ENCODE measurements at regions not wholly inside any gene's neighbourhood (a gene's known extent, or its start where the extent isn't known, plus 50 kb on each side); places are given as distances from the start of the nearest gene placed in this dataset.
A peak's percentile ranks its signal among the peaks of the same experiment; 100 is the strongest.
"Not testable (repeated sequence)": the region's sequence is repeated elsewhere in the genome, so short reads cannot be mapped to it uniquely, and the experiment has no call there.

DNA sequence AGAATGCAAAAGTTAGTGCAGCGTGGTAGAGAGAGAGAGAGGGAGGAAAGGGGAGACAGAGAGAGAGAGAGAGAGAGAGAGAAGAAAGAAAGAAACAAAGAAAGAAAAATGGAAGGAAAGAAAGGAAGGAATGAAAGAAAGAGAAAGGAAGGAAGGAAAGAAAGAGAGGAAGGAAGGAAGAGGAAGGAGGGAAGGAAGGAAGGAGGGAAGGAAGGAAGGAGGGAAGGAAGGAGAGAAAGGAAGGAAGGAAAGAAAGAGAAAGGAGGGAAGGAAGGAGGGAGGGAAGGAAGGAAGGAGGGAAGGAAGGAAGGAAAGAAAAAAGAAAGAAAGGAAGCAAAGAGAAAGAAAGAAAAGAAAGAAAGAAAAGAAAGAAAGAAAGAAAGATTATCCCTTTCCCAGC lies 209.8 kb upstream of the MYO3A start:
- DNase-seq: no peak

DNA sequence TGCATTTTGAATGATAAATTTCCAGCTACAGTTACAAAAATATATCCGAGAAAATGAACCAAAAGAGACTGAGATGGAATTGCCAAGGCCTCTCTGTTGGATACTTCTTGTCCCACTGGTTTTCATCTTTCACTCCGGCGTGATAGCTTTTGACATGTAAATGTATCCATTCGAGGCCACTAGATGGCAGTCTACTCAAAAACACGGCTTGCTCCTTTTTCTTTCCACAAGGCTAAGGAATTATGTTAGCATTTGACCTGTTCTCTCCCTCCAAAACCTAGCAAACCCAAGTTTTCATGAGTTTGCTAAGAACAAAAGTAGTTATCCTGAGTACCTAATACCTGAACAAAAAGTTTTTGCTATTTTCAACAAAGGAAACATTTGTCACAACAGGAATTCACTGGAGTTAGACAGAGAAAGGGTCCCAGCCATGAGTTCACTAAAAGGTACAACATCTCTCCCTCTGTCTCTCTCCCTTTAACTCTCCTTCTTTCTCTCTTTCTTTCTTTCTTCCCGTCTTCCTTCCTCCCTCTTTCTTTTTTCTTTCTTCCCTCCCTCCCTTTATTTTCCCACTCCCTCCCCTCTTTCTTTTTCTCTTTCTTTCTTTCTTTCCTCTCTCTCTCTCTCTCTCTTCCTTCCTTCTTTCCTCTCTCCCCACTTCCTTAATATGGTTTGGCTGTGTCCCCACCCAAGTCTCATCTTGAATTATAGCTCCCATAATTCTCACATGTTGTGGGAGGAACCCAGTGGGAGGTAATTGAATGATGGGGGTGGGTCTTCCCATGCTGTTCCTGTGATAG lies 207.9 kb upstream of the MYO3A start:
- DNase-seq: peak; percentile 48 to 74

DNA sequence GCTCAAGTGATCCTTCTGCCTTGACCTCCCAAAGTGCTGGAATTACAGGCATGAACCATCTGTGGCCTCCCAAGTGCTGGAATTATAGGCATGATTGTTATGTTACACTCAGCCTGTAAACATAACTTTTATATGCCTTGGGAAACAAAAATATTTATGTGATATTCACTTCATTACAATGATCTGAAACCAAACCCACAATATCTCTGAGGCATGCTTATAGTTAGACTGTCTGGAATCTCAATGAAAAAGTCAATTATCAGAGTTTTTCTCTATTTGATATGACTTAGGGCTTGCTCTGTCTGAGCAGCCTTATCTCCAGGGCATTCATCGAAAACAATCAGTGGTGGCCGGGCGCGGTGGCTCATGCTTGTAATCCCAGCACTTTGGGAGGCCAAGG lies 195.3 kb upstream of the MYO3A start:
- DNase-seq: no peak

DNA sequence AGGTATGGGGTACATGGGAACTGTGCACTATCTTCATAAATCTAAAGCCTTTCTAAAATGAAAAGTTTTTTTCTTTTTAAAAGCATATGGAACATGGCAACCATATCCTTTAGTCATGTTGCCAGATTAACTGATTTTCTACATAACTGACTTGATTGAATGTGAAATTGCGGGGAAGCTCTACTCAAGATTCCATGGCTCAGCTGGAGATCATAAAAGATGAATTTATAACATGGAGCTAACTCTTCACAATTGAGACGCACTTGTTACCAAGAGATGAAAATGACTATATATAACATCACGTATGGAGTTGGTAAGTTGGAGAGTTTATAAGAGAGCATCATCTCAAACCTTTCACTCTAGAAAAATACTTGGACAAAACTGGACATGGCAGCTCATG lies 190.2 kb upstream of the MYO3A start:
- DNase-seq: no peak

DNA sequence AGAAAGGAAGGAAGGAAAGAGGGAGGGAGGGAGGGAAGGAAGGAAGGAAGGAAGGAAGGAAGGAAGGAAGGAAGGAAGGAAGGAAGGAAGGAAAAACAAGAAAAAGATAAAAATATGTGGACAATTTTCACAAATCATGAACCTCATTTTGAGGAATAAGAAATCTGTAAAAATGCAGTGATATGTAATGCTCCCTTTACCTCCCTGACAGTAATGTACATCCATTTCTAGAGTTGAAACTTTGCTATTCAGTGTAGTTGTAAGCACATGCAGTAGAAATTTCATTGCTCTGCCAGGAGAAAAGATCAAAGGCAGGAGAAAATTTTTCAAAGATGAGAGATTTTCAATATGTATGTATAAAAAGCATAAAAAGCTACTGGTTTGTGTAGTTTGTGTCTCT lies 189.5 kb upstream of the MYO3A start:
- DNase-seq: no peak

DNA sequence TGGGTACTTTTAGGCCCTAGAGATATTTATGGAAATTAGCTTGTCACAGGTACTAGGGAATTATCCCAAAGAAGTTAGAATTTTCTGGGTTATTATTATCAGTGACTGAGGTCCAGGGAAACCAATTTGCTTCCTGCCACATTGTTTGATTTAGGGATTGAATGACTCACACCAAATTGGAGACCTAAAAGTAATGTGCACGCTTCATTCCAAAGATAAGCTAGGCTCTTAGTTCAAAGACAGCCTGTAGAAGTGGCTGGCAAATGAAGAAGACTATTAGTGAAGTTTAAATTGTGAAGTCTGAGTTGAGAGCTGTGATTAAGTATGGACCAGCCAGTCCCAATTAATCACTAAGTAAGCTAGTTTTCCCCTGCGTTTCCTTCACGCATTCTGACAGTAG lies 188.1 kb upstream of the MYO3A start:
- DNase-seq: no peak

DNA sequence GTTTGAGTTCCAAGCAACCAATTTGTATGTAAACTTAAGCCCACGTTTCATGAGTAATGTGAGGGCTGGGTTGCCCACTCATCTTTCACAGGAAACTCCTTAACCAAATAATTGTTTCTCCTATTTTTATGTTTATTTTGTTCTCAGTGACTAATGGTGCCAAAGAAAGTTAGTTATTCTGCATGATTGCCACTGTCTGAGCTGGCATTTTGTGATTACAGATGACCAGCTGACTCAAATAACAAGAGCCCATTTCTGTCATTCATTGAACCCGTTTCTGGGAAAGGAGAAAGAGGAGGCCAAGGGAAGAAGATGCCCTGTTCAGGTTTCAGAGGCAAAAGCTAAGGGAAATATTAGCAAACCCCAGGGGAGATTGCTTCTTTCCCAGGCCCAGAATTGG lies 186.9 kb upstream of the MYO3A start:
- no peak for DNase-seq

DNA sequence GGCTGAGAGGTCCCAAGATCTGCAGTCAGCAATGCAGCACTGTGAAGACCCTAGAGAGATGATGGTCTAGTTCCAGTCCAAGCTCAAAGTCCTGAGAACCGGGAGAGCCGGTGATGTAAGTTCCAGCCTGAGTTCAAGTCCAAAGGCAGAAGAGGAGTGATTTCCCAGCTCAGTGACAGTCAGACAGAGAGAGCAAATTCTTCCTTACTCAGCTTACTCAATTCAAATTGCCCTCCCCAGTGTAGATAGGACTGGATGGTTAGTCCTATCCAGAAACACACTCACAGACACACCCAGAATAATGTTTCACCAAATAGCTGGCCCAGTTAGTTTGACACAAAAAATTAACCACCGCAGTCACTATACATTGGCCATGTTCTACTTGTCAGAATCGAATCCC lies 185.5 kb upstream of the MYO3A start:
- no peak for DNase-seq

DNA sequence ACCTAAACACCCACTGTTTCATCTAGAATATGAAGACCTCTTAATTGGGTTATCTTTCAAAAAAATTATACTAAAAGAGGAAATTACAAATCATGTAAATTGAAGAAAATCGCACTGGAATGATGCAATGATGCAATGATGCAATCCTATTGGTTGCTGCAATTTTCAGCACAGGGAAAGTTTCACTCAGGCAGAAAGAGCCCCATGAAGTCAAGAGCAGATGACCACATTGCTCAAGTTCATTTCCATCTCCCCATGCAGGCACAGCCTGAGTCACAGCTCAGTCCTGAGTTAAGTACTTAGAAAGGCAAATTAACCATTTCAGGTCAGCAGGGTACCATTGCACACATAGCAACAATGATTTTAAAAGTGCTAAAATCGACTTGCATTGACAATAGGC lies 180.3 kb upstream of the MYO3A start:
- no peak for DNase-seq

DNA sequence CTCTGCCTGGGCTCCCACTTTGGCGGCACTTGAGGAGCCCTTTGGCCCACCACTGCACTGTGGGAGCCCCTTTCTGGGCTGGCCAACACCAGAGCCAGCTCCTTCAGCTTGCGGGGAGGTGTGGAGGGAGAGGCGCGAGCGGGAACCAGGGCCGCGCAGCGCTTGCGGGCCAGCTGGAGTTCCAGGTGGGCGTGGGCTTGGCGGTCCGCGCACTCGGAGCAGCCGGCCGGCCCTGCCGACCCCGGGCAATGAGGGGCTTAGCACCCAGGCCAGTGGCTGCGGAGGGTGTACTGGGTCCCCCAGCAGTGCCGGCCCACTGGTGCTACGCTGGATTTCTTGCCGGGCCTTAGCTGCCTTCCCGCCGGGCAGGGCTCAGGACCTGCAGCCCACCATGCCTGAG lies 178.2 kb upstream of the MYO3A start:
- not testable (repeated sequence) for DNase-seq

DNA sequence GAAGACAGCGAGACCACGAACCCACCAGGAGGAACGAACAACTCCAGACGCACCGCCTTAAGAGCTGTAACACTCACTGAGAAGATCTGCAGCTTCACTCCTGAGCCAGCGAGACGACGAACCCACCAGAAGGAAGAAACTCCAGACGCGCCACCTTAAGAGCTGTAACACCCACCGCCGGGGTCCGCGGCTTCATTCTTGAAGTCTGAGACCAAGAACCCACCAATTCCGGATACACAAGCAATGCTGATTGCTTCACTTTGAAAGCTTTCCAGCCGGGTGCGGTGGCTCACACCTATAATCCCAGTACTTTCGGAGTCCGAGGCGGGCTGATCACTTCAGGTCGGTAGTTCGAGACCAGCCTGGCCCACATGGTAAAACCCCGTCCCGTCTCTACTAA lies 177.2 kb upstream of the MYO3A start:
- DNase-seq: no peak

DNA sequence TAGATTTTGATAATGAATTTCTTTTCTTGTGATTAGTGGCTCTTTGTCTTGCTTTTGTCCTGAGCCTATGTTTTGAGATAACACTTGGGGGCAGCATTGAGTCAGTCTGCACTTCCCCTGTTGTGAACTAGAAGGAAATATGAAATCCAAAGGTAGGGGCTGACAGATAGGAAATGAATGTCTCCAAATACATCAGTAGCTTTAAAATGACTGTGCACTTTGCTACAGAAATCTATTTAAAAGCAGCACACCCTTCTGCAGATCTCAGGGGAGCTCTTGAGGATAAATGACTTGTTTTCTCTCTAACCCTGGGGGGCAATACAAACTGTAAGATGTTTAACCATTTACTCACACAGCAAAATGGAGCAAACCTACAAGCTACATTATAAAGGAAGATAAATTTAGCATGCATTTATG lies 176.0 kb upstream of the MYO3A start:
- DNase-seq: peak; percentile 84 to 95

DNA sequence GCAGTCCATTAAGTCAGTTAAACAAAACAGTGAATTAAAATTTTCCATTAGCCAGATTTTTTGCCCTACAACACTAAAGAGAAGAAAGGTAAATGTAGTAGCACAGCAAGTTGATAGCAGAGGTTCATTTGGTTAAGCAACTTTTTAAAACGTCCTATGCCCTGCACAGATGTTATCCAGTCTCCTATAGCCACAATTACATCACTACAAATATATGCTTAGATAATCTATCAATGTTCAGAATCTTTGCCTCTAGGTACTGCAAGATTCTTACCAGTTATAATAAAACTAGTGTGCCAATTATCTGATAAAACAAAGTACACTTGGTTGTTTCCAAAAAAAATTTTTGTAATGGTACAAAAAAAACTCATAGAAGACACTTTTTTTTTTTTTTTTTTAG lies 175.5 kb upstream of the MYO3A start:
- no peak for DNase-seq

DNA sequence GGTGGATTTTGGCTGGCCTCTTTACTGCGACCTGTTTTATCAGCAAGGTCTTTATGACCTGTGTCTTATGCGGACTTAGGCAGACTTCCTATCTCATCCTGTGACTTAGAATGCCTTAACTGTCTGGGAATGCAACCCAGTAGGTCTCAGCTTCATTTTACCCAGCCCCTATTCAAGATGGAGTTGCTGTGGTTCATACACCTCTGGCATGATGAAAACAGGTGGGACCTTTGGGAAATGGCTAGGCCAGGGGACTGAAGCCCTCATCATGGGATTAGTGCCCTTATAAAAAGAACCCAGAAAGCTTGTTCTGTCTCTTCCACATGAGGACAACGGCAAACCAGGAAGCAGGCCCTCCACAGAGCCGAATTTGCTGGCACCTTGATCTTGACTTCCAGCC lies 172.1 kb upstream of the MYO3A start:
- no peak for DNase-seq

DNA sequence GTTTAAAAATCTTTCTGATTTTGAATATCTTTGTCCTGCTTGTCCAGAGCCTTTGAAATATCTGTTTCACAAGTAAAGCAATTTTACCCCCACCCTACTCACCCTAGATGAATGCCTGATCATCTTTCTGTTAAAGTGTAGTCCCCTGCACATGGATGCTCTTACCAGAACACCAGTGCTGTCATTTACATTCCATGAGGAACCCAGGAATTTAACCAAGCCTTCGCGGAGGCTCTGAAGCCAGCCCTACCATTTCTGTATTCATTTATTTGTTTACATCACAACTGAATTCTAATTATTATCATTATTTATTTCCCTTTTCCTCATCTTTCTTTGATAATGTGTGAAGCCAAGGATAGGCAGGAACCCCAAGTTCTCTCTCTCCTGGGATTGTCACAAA lies 167.8 kb upstream of the MYO3A start:
- no peak for DNase-seq

DNA sequence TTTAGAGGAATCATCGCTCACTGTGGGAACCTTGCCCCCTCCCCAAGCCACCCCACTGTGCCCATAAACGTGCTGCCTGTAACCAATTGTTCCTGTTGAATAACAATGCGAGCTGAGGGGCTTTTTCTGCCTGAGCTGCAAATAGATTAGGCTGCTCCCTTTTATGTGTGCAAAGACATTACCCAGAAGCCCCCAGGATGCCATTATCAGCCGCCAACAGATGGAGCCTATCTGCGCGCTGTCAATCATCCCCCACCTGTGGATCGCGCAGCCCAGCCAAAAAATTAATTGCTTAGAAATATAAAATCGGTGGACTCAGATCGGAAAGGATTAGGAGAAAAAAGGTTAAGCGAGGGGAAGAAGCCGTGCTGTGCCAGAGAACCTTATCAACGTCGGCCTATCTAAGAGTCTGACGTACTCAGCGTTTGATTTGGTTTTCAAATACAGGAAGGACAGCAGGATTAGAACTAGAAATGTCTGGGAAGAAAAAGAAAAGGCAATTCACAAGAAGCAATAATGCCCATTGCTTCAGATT lies 167.3 kb upstream of the MYO3A start:
- DNase-seq: no peak

DNA sequence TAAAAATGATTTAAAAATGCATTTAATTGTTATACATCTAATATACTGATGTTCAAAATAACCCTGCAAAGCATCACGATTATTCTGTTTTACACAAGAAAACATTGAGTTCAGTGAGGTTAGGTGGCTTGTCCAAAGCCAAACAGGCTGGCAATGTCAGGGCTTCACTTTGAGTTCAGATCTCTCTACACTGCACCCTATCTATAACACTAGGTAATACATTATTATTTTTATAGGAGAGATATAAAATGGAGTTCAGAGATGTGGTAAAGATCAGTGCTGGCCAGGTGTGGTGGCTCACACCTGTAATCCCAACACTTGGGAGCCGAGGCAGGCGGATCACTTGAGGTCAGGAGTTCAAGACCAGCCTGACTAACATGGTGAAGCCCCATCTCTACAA lies 165.9 kb upstream of the MYO3A start:
- no peak for DNase-seq

DNA sequence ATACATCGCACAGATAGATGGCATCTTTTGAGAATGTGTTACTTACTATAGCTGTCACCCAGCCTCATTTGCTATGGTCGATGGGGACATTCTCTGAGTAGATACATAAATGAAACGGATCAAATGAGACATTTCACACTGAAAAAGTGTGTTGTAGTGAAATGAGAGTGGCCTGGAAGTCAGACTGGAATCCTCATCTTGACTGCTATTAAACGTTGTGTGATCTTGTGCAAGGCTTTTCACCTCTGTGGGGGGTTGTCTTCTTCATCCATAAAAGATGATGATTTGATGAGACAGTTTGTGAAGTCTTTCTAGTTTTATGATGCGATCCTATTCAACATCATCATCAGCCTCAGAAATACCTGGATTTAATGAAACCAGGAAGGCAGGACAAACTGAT lies 155.4 kb upstream of the MYO3A start:
- DNase-seq: no peak

DNA sequence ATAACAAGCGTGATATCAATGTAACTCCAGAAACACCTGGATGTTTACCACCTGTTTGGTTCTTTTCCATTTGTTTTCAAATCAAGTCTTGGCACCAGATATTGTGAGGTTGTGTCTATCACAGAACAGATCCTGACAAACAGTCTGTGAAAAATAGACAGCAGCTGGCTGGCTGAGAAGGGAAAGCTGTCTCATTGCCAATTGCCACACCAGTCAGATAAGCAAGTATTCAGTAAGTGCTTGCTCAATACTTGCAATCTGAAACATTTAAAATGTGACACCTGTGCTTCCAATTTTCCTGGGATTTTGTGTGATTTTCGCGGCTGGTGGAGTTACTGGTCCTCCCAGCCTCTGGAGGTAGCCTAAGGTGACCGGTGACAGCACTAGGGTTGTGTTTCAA lies 147.9 kb upstream of the MYO3A start:
- peak in 1 of 2 experiments; percentile 49 for DNase-seq

DNA sequence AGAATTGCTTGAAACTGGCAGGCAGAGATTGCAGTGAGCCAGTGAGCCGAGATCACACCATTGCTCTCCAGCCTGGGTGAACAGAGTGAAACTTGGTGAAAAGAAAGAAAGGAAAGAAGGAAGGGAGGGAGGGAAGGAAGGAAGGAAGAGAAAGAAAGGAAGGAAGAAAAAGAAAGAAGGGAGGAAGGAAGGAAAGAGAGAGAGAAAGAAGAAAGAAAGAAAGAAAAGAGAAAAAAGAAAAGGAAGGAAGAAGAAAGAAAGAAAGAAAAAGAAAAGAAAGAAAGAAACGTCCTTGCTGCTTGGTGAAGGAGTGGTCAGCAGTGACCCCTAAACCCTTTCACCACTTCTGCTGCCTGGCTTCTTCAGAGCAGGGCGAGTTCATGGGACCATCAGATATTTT lies 147.1 kb upstream of the MYO3A start:
- no peak for DNase-seq

DNA sequence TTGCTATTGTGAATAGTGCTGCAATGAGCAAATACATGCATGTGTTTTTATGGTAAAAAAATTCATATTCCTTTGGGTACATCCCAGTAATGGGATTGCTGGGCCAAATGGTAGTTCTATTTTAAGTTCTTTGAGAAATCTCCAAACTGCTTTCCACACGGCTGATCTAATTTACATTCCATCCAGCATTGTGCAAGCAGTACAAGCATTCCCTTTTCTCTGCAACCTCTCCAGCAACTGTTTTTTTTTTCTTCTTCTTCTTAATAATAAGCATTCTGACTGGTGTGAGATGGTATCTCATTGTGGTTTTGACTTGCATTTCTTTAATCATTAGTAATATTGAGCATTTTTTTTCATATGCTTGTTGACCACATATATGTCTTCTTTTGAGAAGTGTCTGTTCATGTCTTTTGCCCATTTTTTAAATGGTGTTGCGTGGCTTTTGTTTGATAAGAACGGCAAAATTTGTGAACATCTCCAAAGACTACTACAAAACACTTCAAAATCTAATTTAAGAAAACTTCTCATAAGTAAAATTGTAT lies 136.1 kb upstream of the MYO3A start:
- no peak for DNase-seq

DNA sequence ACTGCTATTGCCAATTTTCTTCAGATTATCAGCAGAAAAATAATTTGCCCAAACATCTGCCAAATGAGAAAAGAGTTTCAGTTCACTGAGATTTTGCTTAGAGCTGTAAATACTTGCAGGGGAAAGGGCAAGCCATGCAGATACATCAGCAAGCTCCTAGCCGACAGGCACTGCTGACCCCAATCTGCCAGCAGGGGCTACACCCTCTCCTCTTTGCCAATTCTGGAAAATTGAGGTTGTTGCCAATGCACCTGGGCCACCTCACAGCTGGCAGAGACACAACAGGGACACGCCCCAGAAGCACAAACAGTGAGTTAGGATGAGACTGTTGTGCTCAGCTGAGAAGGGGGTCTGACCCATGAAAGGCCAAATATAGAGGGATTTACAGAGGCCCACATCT lies 129.5 kb upstream of the MYO3A start:
- peak in 1 of 2 experiments; percentile 4 for DNase-seq

DNA sequence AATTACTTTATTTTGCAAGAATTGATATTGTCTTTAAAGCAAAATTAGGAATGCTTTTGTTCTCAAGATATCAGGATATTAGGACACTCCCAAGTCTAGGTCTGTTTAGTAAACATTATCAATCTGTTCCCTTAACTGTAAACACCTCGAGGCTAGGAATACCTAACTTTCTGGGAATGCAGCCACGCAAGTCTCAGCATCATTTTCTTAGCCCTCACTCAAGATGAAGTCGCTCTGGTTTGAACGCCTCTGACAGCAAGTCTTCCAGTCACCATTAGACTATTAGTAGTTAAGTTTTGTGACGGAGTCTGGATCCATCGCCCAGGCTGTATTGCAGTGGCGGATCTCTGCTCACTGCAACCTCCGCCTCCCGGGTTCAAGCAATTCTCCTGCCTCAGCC lies 128.0 kb upstream of the MYO3A start:
- DNase-seq: no peak

DNA sequence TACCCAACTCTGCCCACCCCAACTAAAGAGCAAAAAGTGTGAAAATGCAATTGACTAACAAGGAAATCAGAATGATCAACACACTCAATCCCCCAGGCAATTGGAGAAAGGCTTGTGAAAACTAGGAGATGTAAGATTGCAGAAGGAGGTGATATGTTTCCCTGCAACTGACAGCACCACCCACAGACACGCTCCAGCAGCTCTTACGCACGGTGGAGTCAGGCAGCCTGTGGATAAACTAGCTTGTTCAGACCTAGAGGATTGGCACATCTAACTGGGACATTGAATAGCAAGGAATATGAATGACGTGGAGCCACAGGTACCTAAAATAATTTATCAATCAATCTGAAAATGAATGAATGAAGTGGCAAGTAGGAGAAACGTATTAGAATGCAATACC lies 125.7 kb upstream of the MYO3A start:
- DNase-seq: no peak
